ENCODE measurements at regions not wholly inside any gene's neighbourhood (a gene's known extent, or its start where the extent isn't known, plus 50 kb on each side); places are given as distances from the start of the nearest gene placed in this dataset.

GRCh38 chr3:72261566-72262564 lies 476.9 kb upstream of the PROK2 start:
- TF ChIP-seq MYC (IDR thresholded peaks at IDR 0.05; ENCODE audit: borderline replicate concordance, low read length): no peak
- TF ChIP-seq PHF8 (IDR thresholded peaks at IDR 0.05; ENCODE audit: borderline replicate concordance, low read depth): no peak
- no peak for TF ChIP-seq CTCF (IDR thresholded peaks at IDR 0.05)
- TF ChIP-seq USF2 (IDR thresholded peaks at IDR 0.05): no peak
- no peak for TF ChIP-seq RAD21 (conservative IDR thresholded peaks at IDR 0.05 in 1 of 2, IDR thresholded peaks at IDR 0.05 in 1 of 2)
- TF ChIP-seq POLR2A (IDR thresholded peaks at IDR 0.05; ENCODE audit: low read length): no peak
- TF ChIP-seq MAFK (IDR thresholded peaks at IDR 0.05; ENCODE audit: partially characterized antibody): no peak
- no peak for TF ChIP-seq JUNB (IDR thresholded peaks at IDR 0.05)
- TF ChIP-seq E2F6 (IDR thresholded peaks at IDR 0.05; ENCODE audit: borderline replicate concordance, low read depth): no peak
- no peak for TF ChIP-seq CHD2 (IDR thresholded peaks at IDR 0.05; ENCODE audit: low read length, partially characterized antibody)
- TF ChIP-seq EP300 (IDR thresholded peaks at IDR 0.05): no peak
